ENCODE measurements at regions not wholly inside any gene's neighbourhood (a gene's known extent, or its start where the extent isn't known, plus 50 kb on each side); places are given as distances from the start of the nearest gene placed in this dataset.

- no peak for DNase-seq (ENCODE audit: low read depth)
These were observed 285.4 kb upstream of the USP24 start for GRCh38 chr1:55500601-55501000.

GRCh38 chr1:55490547-55490946 lies 275.4 kb upstream of the USP24 start:
- DNase-seq (ENCODE audit: low read depth): no peak

- DNase-seq (ENCODE audit: low read depth): no peak
These were observed 269.0 kb upstream of the USP24 start for GRCh38 chr1:55484173-55484572.

GRCh38 chr1:55483523-55483922 lies 268.4 kb upstream of the USP24 start:
- no peak for DNase-seq (ENCODE audit: low read depth)

- DNase-seq (ENCODE audit: low read depth): no peak
These were observed 266.5 kb upstream of the USP24 start for GRCh38 chr1:55481634-55482033.

- DNase-seq (ENCODE audit: low read depth): no peak
These were observed 265.0 kb upstream of the USP24 start for GRCh38 chr1:55480029-55480795.

GRCh38 chr1:55478742-55479141 lies 263.6 kb upstream of the USP24 start:
- DNase-seq (ENCODE audit: low read depth): no peak

GRCh38 chr1:55477953-55478352 lies 262.8 kb upstream of the USP24 start:
- no peak for DNase-seq (ENCODE audit: low read depth)

GRCh38 chr1:55476445-55477015 lies 261.4 kb upstream of the USP24 start:
- no peak for DNase-seq (ENCODE audit: low read depth)

GRCh38 chr1:55474168-55474786 lies 259.1 kb upstream of the USP24 start:
- DNase-seq (ENCODE audit: low read depth): no peak

- DNase-seq (ENCODE audit: low read depth): no peak
These were observed 258.5 kb upstream of the USP24 start for GRCh38 chr1:55473661-55474060.

- DNase-seq (ENCODE audit: low read depth): no peak
These were observed 257.6 kb upstream of the USP24 start for GRCh38 chr1:55472784-55473183.

GRCh38 chr1:55472115-55472514 lies 257.0 kb upstream of the USP24 start:
- no peak for DNase-seq (ENCODE audit: low read depth)

- DNase-seq (ENCODE audit: low read depth): no peak
These were observed 253.1 kb upstream of the USP24 start for GRCh38 chr1:55468142-55468795.

GRCh38 chr1:55466921-55467320 lies 251.8 kb upstream of the USP24 start:
- no peak for DNase-seq (ENCODE audit: low read depth)

GRCh38 chr1:55466373-55466772 lies 251.2 kb upstream of the USP24 start:
- no peak for DNase-seq (ENCODE audit: low read depth)

- DNase-seq (ENCODE audit: low read depth): no peak
These were observed 249.4 kb upstream of the USP24 start for GRCh38 chr1:55464550-55464949.

GRCh38 chr1:55463814-55464475 lies 248.8 kb upstream of the USP24 start:
- DNase-seq (ENCODE audit: low read depth): no peak

GRCh38 chr1:55457874-55458273 lies 242.7 kb upstream of the USP24 start:
- no peak for DNase-seq (ENCODE audit: low read depth)

- no peak for DNase-seq (ENCODE audit: low read depth)
These were observed 241.8 kb upstream of the USP24 start for GRCh38 chr1:55456971-55457370.

- no peak for DNase-seq (ENCODE audit: low read depth)
These were observed 233.1 kb upstream of the USP24 start for GRCh38 chr1:55448261-55448660.

GRCh38 chr1:55447488-55447887 lies 232.3 kb upstream of the USP24 start:
- DNase-seq (ENCODE audit: low read depth): no peak
